ENCODE measurements at regions not wholly inside any gene's neighbourhood (a gene's known extent, or its start where the extent isn't known, plus 50 kb on each side); places are given as distances from the start of the nearest gene placed in this dataset.

DNA sequence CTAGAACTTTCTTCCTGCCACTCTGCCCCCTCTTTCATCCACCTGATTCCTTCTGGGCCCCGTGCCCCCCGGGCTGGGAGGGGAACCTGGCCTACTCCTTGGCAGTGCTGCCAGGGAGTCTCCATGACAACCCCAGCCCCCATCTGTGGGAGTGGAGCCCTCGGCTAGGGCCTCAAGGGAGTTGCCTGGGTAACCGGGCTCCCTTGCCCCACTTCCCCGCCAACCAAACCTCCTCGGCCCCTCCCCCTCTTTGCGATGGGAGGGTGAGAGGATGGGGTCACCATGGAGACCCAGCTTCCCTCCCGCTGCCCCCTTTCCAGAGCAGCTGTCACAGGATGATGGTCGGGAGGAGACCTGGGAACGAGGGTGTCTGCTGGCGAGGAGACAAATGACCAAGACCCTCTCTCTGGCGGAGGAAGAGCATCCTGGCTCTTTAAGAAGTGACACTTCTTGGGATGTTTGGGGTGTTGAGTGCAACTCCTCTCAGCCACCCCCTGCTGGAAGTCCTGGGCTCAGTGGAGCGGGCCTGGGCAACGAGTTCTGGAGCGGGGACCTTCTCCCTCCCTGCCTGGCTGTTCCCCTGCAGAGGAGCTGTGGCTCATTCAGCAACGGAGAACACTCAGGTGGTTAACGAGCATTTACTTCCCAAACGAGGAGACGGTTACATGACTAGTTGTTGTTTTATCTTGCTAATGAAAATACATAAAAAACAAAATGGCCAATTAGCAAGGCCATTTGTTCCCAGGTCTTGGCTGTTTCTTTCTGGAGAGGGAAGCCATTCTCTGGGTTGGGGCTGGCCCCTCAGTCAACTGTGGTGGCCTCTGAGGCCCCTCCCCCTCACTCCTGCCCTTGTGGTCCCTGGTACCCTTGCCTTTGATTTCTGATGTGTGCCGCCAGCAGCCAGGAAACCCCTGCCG, 82.8 kb downstream of the UBIAD1 start:
- Mint-ChIP-seq H3K27me3 (peaks cover 31% of the 10 kb centered on the region), H3K27ac (no peak overlapping the region)

DNA sequence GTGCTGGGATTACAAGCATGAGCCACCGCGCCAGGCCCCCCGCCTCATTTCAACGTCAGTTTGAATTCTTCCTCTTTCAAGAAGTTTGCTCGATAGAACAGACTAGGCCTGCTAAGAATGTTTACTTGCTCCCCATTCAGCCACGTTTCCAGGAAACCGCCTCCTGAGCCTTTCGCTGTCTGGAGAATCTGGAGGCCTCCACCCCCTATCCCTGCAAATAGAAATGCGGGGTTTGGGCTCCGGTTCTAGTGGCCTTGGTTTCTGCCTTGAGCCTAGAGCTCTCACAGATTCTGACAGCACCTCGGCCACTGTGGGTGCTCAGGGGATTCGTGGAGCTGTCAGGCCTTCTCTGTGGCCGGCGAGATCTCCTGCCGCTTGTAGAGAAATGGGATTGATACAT, 84.3 kb downstream of the UBIAD1 start:
- CTCF ChIA-PET, result no interaction called here
- Mint-ChIP-seq H3K27ac (peak overlapping the region; percentile 30), H3K9me3 (ENCODE audit: low read depth) (no peaks in the 10 kb centered on the region), H3K4me1 (no peaks in the 10 kb centered on the region), H3K27me3 (peaks cover 31% of the 10 kb centered on the region), H3K4me3 (no peak overlapping the region), H3K36me3 (no peaks in the 10 kb centered on the region)
- ATAC-seq, result no peak
- no peak for DNase-seq

More for the DNA sequence above, 82.8 kb downstream of the UBIAD1 start:
- no peak for DNase-seq
- Mint-ChIP-seq H3K4me3 (no peak overlapping the region), H3K9me3 (ENCODE audit: low read depth) (no peaks in the 10 kb centered on the region), H3K36me3 (no peaks in the 10 kb centered on the region), H3K4me1 (no peaks in the 10 kb centered on the region)
- no peak for ATAC-seq
- CTCF ChIA-PET, result no interaction called here

- DNase-seq (no peak), ATAC-seq (no peak)
- peaks cover 31% of the 10 kb centered on the region for H3K27me3 Mint-ChIP-seq
- no peaks in the 10 kb centered on the region for H3K4me1 Mint-ChIP-seq
- CTCF ChIA-PET, result interaction anchor here (0.9 kb wide), 1 partner anchor 84 kb away, joined by 3 read pairs; no protein-coding TSS in a partner anchor
- no peaks in the 10 kb centered on the region for H3K36me3 Mint-ChIP-seq
- no peak overlapping the region for H3K27ac Mint-ChIP-seq
- H3K4me3 Mint-ChIP-seq, result no peak overlapping the region
- H3K9me3 Mint-ChIP-seq (ENCODE audit: low read depth), result no peaks in the 10 kb centered on the region
Observed at GRCh38 chr1:11358984-11359383, 86.0 kb downstream of the UBIAD1 start.

GRCh38 chr1:11362547-11363021, 89.6 kb downstream of the UBIAD1 start:
- peaks cover 9% of the 10 kb centered on the region for H3K27me3 Mint-ChIP-seq
- ATAC-seq, result no peak
- no peaks in the 10 kb centered on the region for H3K36me3 Mint-ChIP-seq
- H3K4me1 Mint-ChIP-seq, result no peaks in the 10 kb centered on the region
- no peak overlapping the region for H3K4me3 Mint-ChIP-seq
- DNase-seq, result no peak
- H3K9me3 Mint-ChIP-seq (ENCODE audit: low read depth), result no peaks in the 10 kb centered on the region
- CTCF ChIA-PET, result interaction anchor here (0.8 kb wide), 1 partner anchor 326 kb away, joined by 3 read pairs; no protein-coding TSS in a partner anchor
- no peak overlapping the region for H3K27ac Mint-ChIP-seq

- H3K4me3 Mint-ChIP-seq, result no peak overlapping the region
- CTCF ChIA-PET, result interaction anchor here (0.6 to 2.0 kb wide), 12 partner anchors 11 to 840 kb away, joined by 3 to 12 read pairs (median 4); no protein-coding TSS in a partner anchor
- no peak overlapping the region for H3K27ac Mint-ChIP-seq
- DNase-seq (no peak), ATAC-seq (peak; percentile 39)
- H3K27me3 Mint-ChIP-seq, result peaks cover 6% of the 10 kb centered on the region
- H3K9me3 Mint-ChIP-seq (ENCODE audit: low read depth), result no peaks in the 10 kb centered on the region
- no peaks in the 10 kb centered on the region for H3K36me3 Mint-ChIP-seq
- no peaks in the 10 kb centered on the region for H3K4me1 Mint-ChIP-seq
Observed at GRCh38 chr1:11364170-11364569, 91.2 kb downstream of the UBIAD1 start.

GRCh38 chr1:11365744-11366387, 92.9 kb downstream of the UBIAD1 start:
- H3K27ac Mint-ChIP-seq, result no peak overlapping the region
- peaks cover 8% of the 10 kb centered on the region for H3K27me3 Mint-ChIP-seq
- H3K4me1 Mint-ChIP-seq, result no peaks in the 10 kb centered on the region
- CTCF ChIA-PET, result interaction anchor here (2.0 kb wide), 1 partner anchor 328 kb away, joined by 12 read pairs; no protein-coding TSS in a partner anchor
- no peaks in the 10 kb centered on the region for H3K36me3 Mint-ChIP-seq
- ATAC-seq, result no peak
- no peaks in the 10 kb centered on the region for H3K9me3 Mint-ChIP-seq (ENCODE audit: low read depth)
- H3K4me3 Mint-ChIP-seq, result no peak overlapping the region
- no peak for DNase-seq

- DNase-seq (no peak), ATAC-seq (no peak)
- Mint-ChIP-seq H3K9me3 (ENCODE audit: low read depth) (peaks cover 6% of the 10 kb centered on the region), H3K4me1 (peaks cover 5% of the 10 kb centered on the region), H3K27me3 (peaks cover 11% of the 10 kb centered on the region), H3K4me3 (no peak overlapping the region), H3K27ac (no peak overlapping the region), H3K36me3 (no peaks in the 10 kb centered on the region)
- CTCF ChIA-PET, result no interaction called here
Observed at GRCh38 chr1:11373029-11373894, 100.3 kb downstream of the UBIAD1 start.

GRCh38 chr1:11373895-11374747, 101.1 kb downstream of the UBIAD1 start:
- H3K27me3 Mint-ChIP-seq, result peaks cover 11% of the 10 kb centered on the region
- H3K9me3 Mint-ChIP-seq (ENCODE audit: low read depth), result peaks cover 6% of the 10 kb centered on the region
- ATAC-seq (peak; percentile 54), DNase-seq (no peak)
- H3K36me3 Mint-ChIP-seq, result no peaks in the 10 kb centered on the region
- CTCF ChIA-PET, result no interaction called here
- H3K27ac Mint-ChIP-seq, result no peak overlapping the region
- no peak overlapping the region for H3K4me3 Mint-ChIP-seq
- peaks cover 5% of the 10 kb centered on the region for H3K4me1 Mint-ChIP-seq

- CTCF ChIA-PET, result no interaction called here
- peaks cover 6% of the 10 kb centered on the region for H3K9me3 Mint-ChIP-seq (ENCODE audit: low read depth)
- H3K36me3 Mint-ChIP-seq, result no peaks in the 10 kb centered on the region
- DNase-seq (no peak), ATAC-seq (peak; percentile 31)
- peak overlapping the region; percentile 27 for H3K27ac Mint-ChIP-seq
- peaks cover 12% of the 10 kb centered on the region for H3K27me3 Mint-ChIP-seq
- H3K4me3 Mint-ChIP-seq, result no peak overlapping the region
- H3K4me1 Mint-ChIP-seq, result peaks cover 5% of the 10 kb centered on the region
Observed at GRCh38 chr1:11374748-11375110, 101.7 kb downstream of the UBIAD1 start.

- peaks cover 2% of the 10 kb centered on the region for H3K36me3 Mint-ChIP-seq
- peaks cover 5% of the 10 kb centered on the region for H3K4me1 Mint-ChIP-seq
- CTCF ChIA-PET, result no interaction called here
Observed at GRCh38 chr1:11377001-11377583, 101.9 kb upstream of the DISP3 start.

DNA sequence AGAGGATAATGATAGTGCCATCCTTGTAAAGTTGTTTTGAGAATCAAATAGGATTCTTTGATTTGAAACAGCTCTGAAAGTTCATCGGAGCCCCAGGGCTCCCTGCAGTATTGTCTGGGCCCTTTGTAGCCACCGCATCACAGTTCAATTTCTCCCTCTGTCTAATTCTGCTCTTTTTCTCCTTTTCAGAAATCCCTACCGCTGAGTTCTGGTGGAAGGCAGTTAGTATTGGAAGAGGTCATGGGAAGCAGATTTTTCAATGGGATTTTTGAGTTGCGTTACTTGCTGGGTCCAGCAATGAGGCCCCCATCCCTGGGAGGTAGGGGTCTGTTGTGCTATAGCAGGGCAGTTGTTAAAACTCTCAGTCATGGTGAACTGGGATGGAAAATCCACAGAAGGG, 101.0 kb upstream of the DISP3 start:
- no peak overlapping the region for H3K27ac Mint-ChIP-seq
- CTCF ChIA-PET, result no interaction called here

More at GRCh38 chr1:11377001-11377583, 101.9 kb upstream of the DISP3 start:
- H3K4me3 Mint-ChIP-seq, result no peak overlapping the region
- peaks cover 6% of the 10 kb centered on the region for H3K9me3 Mint-ChIP-seq (ENCODE audit: low read depth)
- peaks cover 16% of the 10 kb centered on the region for H3K27me3 Mint-ChIP-seq
- no peak overlapping the region for H3K27ac Mint-ChIP-seq
- ATAC-seq (no peak), DNase-seq (no peak)

DNA sequence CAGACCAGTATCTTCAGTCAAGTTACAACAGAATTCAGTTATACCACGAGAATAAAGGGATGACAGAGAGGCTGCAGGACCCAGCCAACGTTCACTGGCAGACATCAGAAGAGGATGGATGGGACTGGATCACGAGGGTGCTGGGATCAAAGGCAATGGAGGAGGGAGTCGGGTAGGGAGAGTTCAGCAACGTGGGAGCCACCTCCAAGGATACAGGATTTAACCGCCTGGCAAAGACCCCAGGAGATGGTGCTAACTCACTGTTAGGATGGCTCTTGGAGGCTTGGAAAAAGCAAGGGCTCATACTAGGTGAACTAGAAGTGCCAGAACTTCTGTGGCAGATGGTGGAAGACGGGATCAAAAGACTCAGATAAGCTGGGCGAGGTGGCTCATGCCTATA, 99.1 kb upstream of the DISP3 start:
- Mint-ChIP-seq H3K9me3 (ENCODE audit: low read depth) (no peaks in the 10 kb centered on the region), H3K27me3 (peaks cover 24% of the 10 kb centered on the region), H3K4me1 (peaks cover 16% of the 10 kb centered on the region), H3K36me3 (peaks cover 3% of the 10 kb centered on the region), H3K4me3 (no peak overlapping the region), H3K27ac (no peak overlapping the region)
- ATAC-seq (no peak), DNase-seq (no peak)
- CTCF ChIA-PET, result no interaction called here

More for the DNA sequence above, 101.0 kb upstream of the DISP3 start:
- DNase-seq, result no peak
- H3K4me1 Mint-ChIP-seq, result peaks cover 6% of the 10 kb centered on the region
- H3K4me3 Mint-ChIP-seq, result no peak overlapping the region
- peaks cover 3% of the 10 kb centered on the region for H3K36me3 Mint-ChIP-seq
- H3K9me3 Mint-ChIP-seq (ENCODE audit: low read depth), result peaks cover 6% of the 10 kb centered on the region
- no peak for ATAC-seq
- H3K27me3 Mint-ChIP-seq, result peaks cover 17% of the 10 kb centered on the region
